ENCODE measurements at regions not wholly inside any gene's neighbourhood (a gene's known extent, or its start where the extent isn't known, plus 50 kb on each side); places are given as distances from the start of the nearest gene placed in this dataset.

DNA sequence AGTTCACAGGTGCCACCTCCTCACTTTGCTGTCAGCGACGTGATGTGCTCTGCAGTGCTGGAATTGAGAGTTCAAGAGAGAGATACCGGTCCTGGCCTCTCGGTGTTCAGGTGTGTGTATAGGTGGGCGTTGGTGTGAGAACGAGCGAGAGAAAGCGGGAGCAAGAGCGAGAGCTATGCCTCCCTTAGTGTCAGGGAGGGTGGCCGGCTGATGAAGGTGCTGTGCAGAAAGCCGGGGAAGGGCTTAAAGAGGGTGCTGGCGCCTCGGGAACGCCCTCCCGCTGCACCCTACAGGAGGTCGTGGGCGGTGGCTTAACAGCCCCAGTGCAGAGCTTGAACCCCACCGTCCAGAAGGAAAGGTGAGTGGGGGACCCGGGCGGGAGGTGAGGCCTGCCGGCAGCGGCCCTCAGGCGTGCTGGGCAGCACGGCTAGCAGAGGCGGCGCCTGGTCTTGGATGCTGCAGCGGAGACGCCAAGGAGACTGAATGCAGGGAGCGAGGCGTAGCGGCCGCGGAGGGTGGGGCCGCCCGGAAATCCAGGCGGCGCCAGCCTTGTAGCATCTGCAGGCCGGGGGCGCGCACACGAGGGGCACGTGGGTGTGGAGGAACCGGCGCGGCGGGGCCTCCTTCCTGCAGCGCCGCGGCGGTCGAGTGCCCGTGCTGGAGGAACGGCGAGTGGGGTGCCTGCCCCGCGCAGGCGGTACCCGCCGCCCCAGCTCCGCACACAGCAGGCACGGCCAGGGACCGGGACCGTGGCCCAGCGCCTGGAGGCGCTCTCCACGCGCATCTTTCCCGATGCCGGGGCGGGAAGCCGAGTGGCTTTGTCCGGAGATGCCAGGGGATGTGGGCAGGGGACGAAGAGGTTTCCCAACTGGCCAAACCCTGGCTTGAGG, 246.8 kb upstream of the TOPAZ1 start:
- DNase-seq (ENCODE audit: low read depth) = no peak

DNA sequence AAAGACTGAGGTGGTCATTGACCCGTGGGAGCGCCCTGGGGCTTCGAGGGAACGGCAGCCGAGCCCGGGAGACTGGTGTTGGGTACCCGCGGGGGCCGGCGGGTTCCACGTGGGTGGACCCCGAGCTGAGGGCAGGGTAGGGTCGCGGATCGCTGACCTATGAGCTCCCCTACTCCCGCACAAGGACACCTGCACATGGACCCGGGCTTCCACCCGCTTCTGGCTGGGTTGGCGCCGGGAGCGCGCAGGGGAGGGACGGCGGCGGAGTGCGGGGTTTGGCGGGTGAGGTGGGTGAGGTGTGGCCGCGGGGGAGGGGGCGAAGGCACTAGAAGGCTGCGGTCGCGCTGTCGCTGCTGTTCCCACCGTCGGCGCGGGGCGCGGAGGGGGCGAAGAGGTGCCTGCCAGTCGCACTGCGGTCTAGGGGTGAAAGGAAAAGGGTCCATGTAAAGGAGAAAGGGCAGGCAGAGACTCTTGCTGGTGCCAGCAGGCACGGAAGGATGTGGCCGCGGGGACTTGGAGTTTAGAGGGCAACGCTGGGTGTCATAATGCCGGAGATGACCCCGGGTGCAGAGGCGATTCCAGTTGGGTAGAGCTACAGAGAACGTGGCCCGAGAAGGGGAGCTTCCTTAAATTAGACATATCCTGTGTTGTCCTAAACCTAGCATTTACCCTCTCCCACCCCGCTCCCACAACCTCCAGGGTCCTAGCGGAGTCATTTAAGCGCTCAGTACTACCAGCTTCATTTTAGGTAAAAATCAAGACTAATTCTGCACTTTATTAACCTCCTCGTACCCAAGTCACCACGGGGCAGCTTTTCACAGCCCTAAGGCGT, 245.9 kb upstream of the TOPAZ1 start:
- DNase-seq (ENCODE audit: low read depth) = no peak

DNA sequence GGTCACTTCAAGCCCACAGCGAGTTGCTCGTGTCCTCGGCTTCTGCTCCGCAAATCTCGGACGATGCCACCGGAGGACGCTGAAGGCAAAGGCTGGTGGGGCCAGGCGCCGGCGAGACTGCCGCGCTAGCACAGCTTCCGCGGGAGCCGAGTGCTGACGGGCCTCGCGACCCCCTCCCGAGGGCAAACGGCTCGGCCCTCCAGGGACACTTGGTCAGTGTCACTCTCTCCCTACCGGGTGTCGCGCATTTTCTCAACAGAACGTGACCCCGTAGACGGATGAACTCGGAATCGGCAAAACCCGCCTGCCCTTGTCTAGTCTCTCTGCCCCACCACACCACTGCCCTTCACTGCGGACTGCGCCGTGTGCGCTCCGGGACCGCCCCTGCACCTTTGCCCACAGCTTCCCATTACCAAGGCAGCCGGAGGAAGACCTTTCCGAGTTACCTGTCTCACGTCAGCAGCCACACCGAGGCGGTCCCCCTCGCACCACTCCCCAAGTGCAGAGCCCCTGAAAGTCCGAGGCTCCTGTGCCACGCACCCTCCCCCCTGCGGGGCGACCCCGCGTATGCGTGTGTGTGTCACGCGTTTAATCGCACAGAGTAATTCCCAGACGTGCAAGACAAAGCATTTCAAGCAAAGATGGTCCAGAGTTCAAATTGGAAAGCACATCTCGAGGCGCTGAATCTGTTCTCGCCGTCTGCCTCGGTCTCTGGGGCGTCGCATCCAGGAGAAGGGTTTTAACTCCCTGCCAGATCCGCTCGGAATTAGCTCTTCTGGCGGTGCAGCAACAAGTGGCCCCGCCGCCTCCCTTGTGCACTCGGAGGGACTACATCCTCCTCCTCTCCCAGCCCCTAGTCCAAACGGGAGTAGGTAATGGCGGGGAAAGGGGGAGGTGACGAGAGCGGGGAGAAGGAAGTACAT, 245.0 kb upstream of the TOPAZ1 start:
- no peak for DNase-seq (ENCODE audit: low read depth)

DNA sequence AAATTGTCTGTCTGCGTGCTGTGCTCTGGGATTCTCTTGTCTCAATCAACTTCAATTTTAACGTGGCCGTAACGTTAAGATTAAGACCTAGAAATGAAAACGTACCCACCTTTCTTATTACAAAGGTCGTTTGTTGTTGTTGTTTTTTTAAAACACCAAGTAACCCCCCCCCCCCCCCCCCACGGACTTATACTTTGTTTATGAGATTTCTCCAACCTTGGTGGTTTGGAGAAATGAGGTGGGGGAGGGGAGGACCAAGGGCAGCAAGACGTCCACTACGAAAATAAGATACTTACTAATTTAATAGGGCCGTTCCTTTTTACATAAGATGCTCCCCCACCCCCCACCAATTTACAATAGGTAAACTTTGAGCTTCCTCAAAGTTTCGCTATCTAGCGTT, 244.4 kb upstream of the TOPAZ1 start:
- DNase-seq (ENCODE audit: low read depth) = no peak

DNA sequence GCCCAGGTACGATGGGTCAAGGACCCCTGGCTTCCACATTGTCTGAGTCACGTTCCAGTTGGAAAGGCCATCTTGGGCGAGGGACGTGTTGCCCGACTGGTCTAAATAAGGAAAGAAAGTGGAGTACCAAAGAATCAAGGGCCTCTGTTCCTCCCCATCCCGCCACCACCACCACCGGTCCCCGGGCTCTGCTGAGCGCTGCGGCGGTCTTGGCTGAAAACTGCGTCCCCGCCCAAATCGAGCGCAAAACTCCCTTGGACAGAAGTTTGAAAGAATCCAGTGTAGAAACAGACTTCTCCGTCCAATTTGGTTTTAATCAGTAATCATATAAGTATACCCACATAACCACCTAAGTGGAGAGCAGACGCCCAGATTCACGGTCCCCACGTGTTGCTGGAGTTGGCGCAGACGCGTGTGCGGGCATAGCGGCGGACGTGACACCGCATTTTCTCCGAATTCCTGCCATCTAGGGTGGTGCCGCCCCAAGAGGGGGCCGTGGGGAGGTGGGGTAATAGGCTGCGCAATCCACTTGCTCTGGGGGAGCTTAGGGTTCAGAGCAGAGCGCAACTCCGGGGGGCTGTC, 243.8 kb upstream of the TOPAZ1 start:
- DNase-seq (ENCODE audit: low read depth) = no peak

DNA sequence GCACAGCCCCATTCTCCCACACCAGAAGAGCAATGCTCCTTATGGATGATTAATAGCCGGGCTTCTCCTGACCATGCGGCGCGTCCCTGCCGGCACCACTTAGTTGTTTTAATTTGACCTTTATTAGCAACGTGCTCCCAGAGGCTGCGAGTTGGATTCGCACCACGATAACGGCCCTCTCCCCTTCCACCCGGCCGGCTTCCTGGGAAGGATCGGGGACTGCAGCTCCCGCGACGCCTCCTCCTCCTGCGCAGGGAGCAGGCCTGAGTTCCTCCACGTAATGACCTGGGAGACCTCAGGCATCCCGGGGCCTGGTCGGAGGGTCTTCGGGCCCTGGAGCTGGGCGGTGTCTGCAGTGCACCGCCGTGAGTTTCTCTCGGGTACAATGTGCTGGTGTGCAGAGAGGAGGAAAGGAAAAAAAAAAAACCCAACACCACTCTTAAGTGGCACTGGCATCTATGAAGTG, 243.3 kb upstream of the TOPAZ1 start:
- no peak for DNase-seq (ENCODE audit: low read depth)

DNA sequence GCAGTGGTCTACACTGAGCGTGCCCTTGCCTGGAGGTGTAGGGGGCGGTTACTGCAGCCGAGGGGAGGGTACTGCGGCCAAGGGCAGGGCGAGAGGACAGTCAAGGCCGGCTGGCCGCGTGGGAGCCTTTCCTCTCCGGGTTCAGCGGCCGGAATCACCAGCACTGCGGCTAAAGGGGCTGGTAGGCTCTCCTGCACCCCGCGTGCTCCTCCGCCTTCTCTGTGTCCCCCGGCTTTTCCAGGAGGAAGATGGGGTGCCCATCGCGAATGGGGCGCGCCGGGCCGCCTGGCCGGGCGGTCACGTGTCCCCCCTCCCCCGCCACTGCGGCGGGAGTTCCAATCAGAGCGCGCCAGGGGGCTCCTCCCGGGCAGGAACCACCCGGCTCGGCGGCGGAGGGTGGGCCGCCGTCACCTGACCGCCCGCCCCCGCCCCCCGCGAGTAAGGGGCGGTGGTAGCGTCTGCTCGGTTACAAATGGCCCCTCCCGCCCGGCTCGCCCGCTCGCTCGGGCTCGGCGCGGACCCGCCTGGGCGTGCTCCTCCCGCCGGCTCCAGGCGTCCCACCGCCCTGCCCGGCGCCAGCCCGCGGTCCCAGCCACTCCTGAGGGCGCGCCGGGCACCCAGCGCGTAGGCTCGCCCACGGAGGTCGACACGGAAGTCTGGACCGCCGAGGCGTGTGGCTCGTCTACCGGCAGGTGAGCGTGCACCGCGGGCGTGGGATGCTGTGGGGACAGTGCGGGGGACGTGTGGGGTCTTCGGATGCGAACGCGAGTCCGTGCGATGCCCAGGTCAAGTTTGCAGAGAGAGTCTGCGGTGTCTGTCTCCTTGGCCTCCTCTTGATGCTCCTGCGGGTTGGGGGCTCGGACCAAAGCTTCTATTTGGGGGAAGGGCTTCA, 242.6 kb upstream of the TOPAZ1 start:
- peak; percentile 58 for DNase-seq (ENCODE audit: low read depth)

DNA sequence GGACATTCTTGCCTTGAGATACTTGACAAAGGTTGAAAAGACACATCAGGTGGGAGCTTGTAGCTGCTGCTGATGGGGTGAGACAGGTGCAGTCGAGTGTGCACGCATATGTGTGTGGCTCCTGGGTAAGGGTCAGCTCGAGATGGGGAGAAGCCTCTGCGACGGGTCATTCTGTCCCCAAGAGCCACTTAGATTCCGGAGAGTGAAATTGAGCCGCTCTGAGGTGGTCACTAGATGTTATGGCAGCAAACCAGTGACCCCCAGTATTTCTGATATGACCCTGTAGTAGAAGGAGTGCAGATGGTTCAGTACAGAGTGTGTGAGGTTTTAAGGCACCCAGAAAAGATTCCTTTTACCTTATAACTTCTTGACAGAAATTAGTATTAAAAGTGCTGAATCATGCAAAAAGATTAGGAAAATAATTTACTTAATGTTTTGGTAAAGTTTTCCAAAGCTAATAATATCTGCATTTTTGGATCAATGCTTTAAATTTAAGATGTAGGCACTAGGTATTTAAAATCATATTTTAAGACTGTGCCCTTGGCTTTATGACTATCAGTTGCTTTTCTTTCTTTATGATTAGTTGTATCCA, 241.9 kb upstream of the TOPAZ1 start:
- no peak for DNase-seq (ENCODE audit: low read depth)

DNA sequence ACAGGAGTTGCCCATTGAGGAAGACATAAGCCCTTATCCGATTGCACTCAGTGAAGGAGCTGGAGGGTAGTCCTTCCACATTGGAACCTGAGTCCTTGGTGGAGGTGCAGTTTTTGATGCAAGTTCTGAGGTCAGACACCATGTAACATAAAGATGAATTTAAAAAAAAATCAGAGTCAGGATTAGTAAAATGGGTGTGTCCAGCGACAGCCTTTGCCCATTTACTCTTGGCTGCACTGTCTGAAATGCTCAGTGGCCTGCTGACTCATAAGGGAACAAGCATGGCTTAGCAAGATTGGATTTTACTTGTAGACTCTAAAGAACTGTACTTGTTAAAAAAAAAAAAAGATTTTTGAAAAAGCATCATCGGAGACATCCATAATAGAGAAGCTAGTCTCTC, 241.1 kb upstream of the TOPAZ1 start:
- DNase-seq (ENCODE audit: low read depth) = peak; percentile 68

DNA sequence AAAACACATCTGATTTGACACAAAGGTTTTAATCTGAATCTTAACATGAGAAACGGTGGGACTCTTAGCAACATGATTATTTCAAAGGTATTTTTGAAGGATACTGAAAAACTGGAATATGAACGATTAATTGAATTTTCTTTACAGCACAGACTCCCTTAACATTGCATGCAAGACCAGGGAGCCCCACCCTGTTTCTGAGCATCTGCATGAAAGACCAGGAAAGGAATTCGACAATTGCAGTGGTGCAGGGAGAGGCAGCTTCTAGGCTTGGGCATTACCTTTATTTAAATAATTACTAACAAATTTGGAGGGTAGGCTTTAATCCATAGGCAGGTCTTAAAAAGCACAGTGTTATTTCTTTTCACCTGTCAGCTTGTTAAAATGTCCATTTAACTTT, 240.6 kb upstream of the TOPAZ1 start:
- DNase-seq (ENCODE audit: low read depth) = no peak

DNA sequence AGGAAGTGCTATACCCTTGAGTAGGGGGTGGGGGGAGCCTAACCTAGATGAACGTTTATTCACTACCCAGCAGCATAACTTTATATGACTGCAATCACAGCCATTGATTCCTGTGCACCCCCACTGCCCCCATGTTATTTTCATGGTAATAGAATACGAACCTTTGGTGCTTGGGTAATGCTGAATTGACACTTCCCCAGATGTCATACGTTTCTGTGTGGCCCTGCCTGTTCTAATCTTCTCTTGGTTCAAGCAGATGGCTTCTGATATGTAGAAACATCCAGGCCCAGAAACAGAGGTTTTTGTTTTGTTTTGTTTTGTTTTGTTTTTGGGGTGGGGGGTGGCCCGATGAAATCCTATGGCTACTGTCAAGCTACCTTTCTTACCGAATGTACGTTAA, 237.9 kb upstream of the TOPAZ1 start:
- no peak for DNase-seq (ENCODE audit: low read depth)

DNA sequence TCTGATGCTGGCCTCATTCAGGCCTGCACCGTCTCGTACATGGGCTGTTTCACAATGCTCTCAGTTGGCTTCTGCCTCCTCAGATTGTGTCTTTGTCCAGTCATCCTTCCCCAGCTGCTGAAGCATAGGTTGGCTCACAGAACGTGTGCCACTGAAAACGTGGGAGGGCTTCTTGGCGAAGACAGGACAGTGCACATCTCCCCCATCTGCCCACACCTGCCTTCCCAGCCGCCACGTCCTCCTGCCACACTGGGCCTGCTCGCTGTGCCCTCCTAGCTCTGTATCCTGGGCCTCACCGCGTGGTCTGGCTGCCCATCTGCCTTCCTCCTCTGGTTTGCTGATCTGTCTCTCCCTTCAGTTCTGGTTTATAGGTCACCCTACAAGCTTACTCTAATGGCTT, 230.0 kb upstream of the TOPAZ1 start:
- DNase-seq (ENCODE audit: low read depth) = no peak

DNA sequence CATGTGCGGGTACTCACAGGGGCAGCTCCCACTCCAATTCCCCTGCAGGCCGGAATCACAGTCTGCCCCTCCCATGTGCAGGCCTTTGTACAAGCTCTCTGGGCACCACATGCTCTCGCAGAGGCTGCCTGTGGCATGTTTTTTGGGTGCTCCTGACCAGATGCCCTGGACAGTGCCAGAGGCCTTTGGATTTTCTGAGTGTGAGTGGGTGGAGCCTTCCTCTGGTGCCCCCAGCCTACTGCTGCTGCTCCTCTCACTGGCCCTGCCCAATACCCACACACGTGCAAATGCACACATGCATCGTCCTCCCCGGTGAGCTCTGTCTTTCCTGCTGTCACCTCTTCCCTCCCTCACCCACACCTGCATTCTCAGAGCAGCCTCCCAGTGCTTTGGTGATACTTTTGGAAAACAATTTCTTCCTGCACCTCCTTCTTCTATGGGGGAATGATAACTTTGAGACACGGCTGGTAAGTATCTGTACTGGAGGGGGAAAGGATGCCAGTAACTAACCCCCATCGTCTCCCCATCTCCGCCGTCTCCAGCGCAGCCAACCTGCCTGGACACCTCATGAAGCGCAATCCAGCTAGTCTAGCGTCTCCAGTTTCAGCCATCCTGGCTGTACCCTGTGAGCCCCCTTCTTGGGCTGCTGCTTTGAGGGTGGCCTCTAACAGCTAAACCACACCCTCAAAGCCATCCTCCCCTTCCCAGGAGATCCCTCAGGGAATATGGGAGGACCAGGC, 229.4 kb upstream of the TOPAZ1 start:
- no peak for DNase-seq (ENCODE audit: low read depth)

DNA sequence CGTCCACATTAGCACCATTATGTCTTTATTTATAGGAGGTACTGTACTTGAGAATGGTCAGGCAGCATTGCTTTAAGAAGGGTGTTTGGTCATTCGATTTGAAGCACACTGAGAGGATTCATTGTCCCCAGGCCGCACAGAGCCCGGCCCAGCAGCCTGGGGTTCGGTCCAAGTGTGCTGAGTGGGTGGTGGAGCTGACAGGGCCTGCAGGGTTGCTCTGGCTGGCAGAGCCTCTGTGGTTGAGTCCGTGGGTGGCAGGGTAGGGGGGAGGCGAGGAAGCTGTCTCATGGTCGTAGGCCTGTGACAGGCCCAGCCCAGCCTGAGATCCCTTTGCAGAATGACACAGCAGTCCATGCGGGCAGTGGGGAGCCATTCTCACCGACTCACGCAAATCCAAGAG, 227.7 kb upstream of the TOPAZ1 start:
- DNase-seq (ENCODE audit: low read depth) = no peak

DNA sequence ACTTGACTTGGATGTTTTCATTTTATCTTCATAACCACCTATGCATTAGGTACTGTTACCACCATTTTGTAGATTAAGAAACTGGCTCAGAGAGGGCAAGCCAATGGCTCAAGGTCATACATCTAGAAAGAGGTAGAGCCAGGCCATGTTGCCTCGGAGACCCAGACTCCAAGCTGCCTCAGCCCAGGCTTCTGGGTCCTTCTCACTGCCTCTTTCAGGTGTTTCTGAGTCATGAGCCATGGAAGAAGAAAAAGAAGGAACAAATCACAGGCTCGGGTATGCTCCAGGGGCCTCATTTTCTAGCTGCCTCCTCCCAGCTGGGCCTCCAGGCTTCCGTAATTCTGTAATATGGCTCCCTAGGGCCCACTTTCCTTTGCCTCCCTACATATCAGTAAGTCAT, 226.5 kb upstream of the TOPAZ1 start:
- DNase-seq (ENCODE audit: low read depth) = no peak

DNA sequence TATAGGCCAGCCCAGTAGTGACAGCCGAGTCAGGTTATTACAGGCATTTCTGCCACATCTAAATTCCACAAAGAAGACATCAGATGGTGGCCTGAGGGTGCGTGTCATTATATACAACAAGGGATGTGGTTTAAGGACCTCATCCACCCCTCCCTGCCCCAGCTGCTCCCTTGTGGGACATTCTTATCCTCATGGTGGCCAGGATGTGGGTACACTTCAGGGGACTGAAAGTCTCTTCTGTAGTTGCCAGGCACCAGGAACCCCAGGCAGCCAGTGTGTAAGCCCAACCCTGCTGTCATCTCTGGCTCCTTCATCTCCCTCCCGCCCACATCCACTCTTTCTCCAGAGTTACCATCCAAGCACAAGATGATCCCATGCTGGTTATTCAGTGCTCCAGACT, 224.9 kb upstream of the TOPAZ1 start:
- DNase-seq (ENCODE audit: low read depth) = no peak

DNA sequence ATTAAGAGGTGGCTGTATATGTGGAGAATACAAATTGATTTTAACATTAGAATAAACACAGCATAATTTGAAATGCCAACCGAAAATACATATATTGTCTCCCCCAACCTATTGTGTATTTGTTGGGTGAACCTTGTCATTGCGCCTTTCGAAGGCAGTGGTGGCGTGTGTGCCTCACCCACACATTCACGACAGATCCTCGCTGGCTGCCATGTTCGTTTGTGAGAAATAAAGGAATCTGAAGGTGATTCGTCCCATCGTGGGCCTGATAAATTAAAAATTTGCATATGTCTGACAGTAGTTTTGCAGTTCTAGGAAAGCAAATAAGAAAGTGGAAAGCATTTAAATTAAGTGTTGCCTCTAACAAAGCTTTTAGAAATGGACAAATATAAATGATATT, 222.8 kb upstream of the TOPAZ1 start:
- DNase-seq (ENCODE audit: low read depth) = no peak

DNA sequence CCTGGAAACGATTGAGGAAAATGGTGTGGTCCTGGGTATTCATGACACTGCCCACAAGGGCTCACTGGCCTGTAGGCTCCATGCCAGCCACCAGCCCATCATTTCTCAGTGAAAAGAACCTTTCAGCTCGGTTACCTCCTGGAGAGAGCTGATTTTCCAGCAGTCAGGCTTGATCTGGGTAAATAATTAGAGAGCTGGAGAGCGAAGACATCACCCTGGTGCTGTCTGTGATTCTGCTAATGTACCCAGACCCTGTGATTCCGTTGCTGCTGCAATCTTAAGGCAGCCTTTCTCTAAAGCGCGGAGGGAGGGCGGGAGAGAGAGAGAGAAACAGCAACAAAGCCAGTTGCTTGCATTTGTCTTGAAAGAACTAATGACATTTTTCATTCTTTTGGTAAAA, 221.9 kb upstream of the TOPAZ1 start:
- DNase-seq (ENCODE audit: low read depth) = no peak

DNA sequence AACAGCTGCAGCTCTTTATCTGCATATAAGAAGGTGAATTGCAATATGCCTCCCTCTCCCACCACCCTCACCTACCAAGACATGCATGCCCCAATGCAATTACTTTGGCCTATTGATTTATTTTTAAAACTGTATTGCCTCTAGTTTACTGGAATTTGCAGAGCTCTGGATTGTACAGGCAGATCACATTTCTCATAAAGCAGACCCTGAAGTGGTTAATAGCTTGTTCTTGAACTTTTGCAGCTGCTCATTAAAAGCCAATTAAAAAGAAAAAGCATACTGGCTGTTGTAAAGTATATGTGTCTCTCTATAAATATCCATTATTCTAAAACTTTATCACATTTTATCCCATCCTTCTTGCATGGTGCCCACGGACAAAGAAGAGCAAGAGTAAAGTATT, 221.5 kb upstream of the TOPAZ1 start:
- no peak for DNase-seq (ENCODE audit: low read depth)
